H9 (cell line): ENCODE measurements at regions not wholly inside any gene's neighbourhood (a gene's known extent, or its start where the extent isn't known, plus 50 kb on each side); places are given as distances from the start of the nearest gene placed in this dataset.

ENCODE experiments used
- DNase-seq: peaks from one replicate; pipeline ENCODE4 v3.0.0-alpha.2; 2017
- H2AFZ ChIP-seq: one replicate; pipeline ENCODE4 v1.6.1; 2013; ENCODE audit warnings: mild to moderate bottlenecking, low read length, control low read depth, moderate library complexity
- H2AK5ac ChIP-seq: 2 replicates; pipeline ENCODE4 v1.6.1; 2013; ENCODE audit warnings: low read length, control low read depth, mixed read lengths; ENCODE audit not compliant: insufficient read length
- H2BK120ac ChIP-seq: one replicate; pipeline ENCODE4 v1.6.1; 2013; ENCODE audit warnings: low read depth, mild to moderate bottlenecking, low read length, control low read depth, inconsistent platforms; ENCODE audit not compliant: poor library complexity, severe bottlenecking
- H2BK12ac ChIP-seq: 2 replicates; pipeline ENCODE4 v1.6.1; 2013; ENCODE audit warnings: low read length, control low read depth, mixed read lengths, low read depth; ENCODE audit not compliant: insufficient read length
- H2BK15ac ChIP-seq: 2 replicates; pipeline ENCODE4 v1.6.1; 2013; ENCODE audit warnings: low read depth, low read length, control low read depth
- H2BK20ac ChIP-seq: one replicate; pipeline ENCODE4 v1.6.1; 2013; ENCODE audit warnings: low read depth, mild to moderate bottlenecking, low read length, control low read depth, inconsistent platforms; ENCODE audit not compliant: poor library complexity, severe bottlenecking
- H2BK5ac ChIP-seq: 2 replicates; pipeline ENCODE4 v1.6.1; 2013; ENCODE audit warnings: low read length, control low read depth, mixed read lengths; ENCODE audit not compliant: insufficient read length
- H3K14ac ChIP-seq: 2 replicates; pipeline ENCODE4 v1.6.1; 2013; ENCODE audit warnings: low read length, control low read depth; ENCODE audit not compliant: insufficient read depth
- H3K18ac ChIP-seq: 2 replicates; pipeline ENCODE4 v1.6.1; 2013; ENCODE audit warnings: low read depth, mild to moderate bottlenecking, mixed read lengths, low read length, control low read depth; ENCODE audit not compliant: insufficient read length
- H3K23ac ChIP-seq: 2 replicates; pipeline ENCODE4 v1.6.1; 2013; ENCODE audit warnings: low read length, control low read depth, mixed read lengths, low read depth; ENCODE audit not compliant: insufficient read length
- H3K23me2 ChIP-seq: 2 replicates; pipeline ENCODE4 v1.6.1; 2013; ENCODE audit warnings: low read depth, mild to moderate bottlenecking, mixed read lengths, low read length, control low read depth; ENCODE audit not compliant: insufficient read length, poor library complexity, severe bottlenecking
- H3K27ac ChIP-seq: 2 replicates; pipeline ENCODE4 v1.5.1; 2013; ENCODE audit warnings: low read length, control low read depth, mixed read lengths, low read depth; ENCODE audit not compliant: insufficient read length
- H3K27me3 ChIP-seq: 2 replicates; pipeline ENCODE4 v1.6.1; 2013; ENCODE audit warnings: low read length, control low read depth, inconsistent platforms; ENCODE audit not compliant: insufficient read depth
- H3K4ac ChIP-seq: 2 replicates; pipeline ENCODE4 v1.6.1; 2013; ENCODE audit warnings: low read depth, mild to moderate bottlenecking, control low read depth, inconsistent platforms, low read length, moderate library complexity
- H3K4me1 ChIP-seq: 2 replicates; pipeline ENCODE4 v1.6.1; 2013; ENCODE audit warnings: low read length, control low read depth, inconsistent platforms; ENCODE audit not compliant: insufficient read depth
- H3K4me2 ChIP-seq: 2 replicates; pipeline ENCODE4 v1.6.1; 2013; ENCODE audit warnings: low read length, control low read depth, mixed read lengths; ENCODE audit not compliant: insufficient read length, insufficient read depth
- H3K56ac ChIP-seq: 2 replicates; pipeline ENCODE4 v1.6.1; 2013; ENCODE audit warnings: low read depth, mild to moderate bottlenecking, mixed read lengths, low read length, control low read depth; ENCODE audit not compliant: insufficient read length
- H3K79me1 ChIP-seq: 2 replicates; pipeline ENCODE4 v1.6.1; 2013; ENCODE audit warnings: low read depth, mild to moderate bottlenecking, moderate library complexity, low read length, control low read depth, inconsistent platforms; ENCODE audit not compliant: insufficient read depth, poor library complexity, severe bottlenecking
- H3K79me2 ChIP-seq: 2 replicates; pipeline ENCODE4 v1.6.1; 2013; ENCODE audit warnings: low read length, control low read depth, inconsistent platforms; ENCODE audit not compliant: insufficient read depth
- H3K9ac ChIP-seq: 2 replicates; pipeline ENCODE4 v1.6.1; 2013; ENCODE audit warnings: low read length, control low read depth, mixed read lengths; ENCODE audit not compliant: insufficient read length; ENCODE audit errors: extremely low read depth
- H3K9me3 ChIP-seq: one replicate; pipeline ENCODE4 v1.6.1; 2013; ENCODE audit warnings: low read depth, low read length, inconsistent platforms; ENCODE audit not compliant: control insufficient read depth
- H3T11ph ChIP-seq: one replicate; pipeline ENCODE4 v1.6.1; 2013; ENCODE audit warnings: mild to moderate bottlenecking, low read length, control low read depth, inconsistent platforms
- H4K20me1 ChIP-seq: one replicate; pipeline ENCODE4 v1.6.1; 2013; ENCODE audit not compliant: control insufficient read depth, insufficient read length, insufficient read depth
- H4K5ac ChIP-seq: 2 replicates; pipeline ENCODE4 v1.6.1; 2013; ENCODE audit warnings: low read depth, mild to moderate bottlenecking, mixed read lengths, low read length, control low read depth; ENCODE audit not compliant: insufficient read length
- H4K8ac ChIP-seq: replicated peaks from 2 replicates; pipeline ENCODE4 v1.6.1; 2013; ENCODE audit warnings: low read length, control low read depth, mixed read lengths, low read depth; ENCODE audit not compliant: insufficient read length
- H4K91ac ChIP-seq: 2 replicates; pipeline ENCODE4 v1.6.1; 2013; ENCODE audit warnings: low read depth, mild to moderate bottlenecking, moderate library complexity, mixed read lengths, low read length, control low read depth; ENCODE audit not compliant: insufficient read length
- H3K27ac Mint-ChIP-seq, 3 experiments: 2 replicates in 2 of 3; 3 replicates in 1 of 3; pipeline ENCODE4 v1.8.0; 2020 to 2021; ENCODE audit warnings: mixed read lengths in 3 of 3, mild to moderate bottlenecking in 1 of 3, moderate library complexity in 1 of 3
- H3K27me3 Mint-ChIP-seq: 2 replicates; pipeline ENCODE4 v1.8.0; 2021; ENCODE audit warnings: low read depth, mild to moderate bottlenecking, moderate library complexity, mixed read lengths
- H3K36me3 Mint-ChIP-seq, 3 experiments: 2 replicates in 2 of 3; 3 replicates in 1 of 3; pipeline ENCODE4 v1.8.0; 2020 to 2021; ENCODE audit warnings: low read depth in 3 of 3, mixed read lengths in 3 of 3; ENCODE audit not compliant: insufficient read depth in 1 of 3
- H3K4me1 Mint-ChIP-seq, 2 experiments: 2 replicates each; pipeline ENCODE4 v1.8.0; 2020; ENCODE audit warnings: mixed read lengths in 2 of 2
- H3K4me3 Mint-ChIP-seq, 2 experiments: 2 replicates in 1 of 2; 3 replicates in 1 of 2; pipeline ENCODE4 v1.8.0; 2020 to 2021; ENCODE audit warnings: mild to moderate bottlenecking in 2 of 2, mixed read lengths in 2 of 2, moderate library complexity in 1 of 2
- H3K9me3 Mint-ChIP-seq, 2 experiments: 2 replicates in 1 of 2; 3 replicates in 1 of 2; pipeline ENCODE4 v1.8.0; 2020; ENCODE audit warnings: mild to moderate bottlenecking in 2 of 2, mixed read lengths in 2 of 2, moderate library complexity in 1 of 2
- WGBS: extraction: QIAGEN DNeasy Blood & Tissue Kit; methylation state at CpG from one replicate; pipeline ENCODE4 v1.1.7; 2013; ENCODE audit warnings: missing lambda C conversion rate, low lambda C conversion rate, mixed read lengths; ENCODE audit not compliant: insufficient read length; ENCODE audit errors: extremely low coverage; 5-methylcytosine and 5-hydroxymethylcytosine counted together
- TF ChIP-seq, protein P1 (sequence below): fragments of 200-600 bp; sonication (generic); conservative IDR thresholded peaks from 3 replicates; pipeline ENCODE4 v1.8.0; 2021; ENCODE audit warnings: antibody characterized with exemption, mild to moderate bottlenecking

DNA sequence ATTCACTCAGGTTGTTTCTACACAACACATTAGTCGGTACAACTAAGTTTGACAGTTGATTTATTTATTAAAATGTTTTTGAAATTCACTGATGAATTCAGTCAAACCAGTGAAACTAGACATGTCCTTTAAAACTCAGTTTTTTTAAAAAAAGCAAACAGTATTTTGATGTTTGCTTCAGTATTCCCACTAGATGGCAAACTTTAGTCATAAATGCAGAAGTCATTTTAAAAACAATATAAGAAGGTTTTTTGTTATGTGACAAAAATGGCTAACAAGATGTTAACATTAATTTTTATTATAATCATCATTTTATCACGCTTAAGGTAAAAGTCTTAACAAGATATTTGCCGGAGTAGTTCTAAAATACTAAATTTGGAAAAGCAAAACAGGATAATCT, 1337.8 kb upstream of the DIAPH2 start:
- H3K4me1 Mint-ChIP-seq, result peaks cover 7 to 8% of the 10 kb centered on the region in 2 experiments

More for the DNA sequence above, 1337.8 kb upstream of the DIAPH2 start:
- Mint-ChIP-seq H3K9me3 (no peaks in the 10 kb centered on the region), H3K27ac (no peak overlapping the region), H3K36me3 (no peaks in the 10 kb centered on the region), H3K4me3 (no peak overlapping the region), H3K27me3 (no peaks in the 10 kb centered on the region)
- Histone ChIP-seq H4K8ac (no peak overlapping the region), H3K23me2 (no peaks in the 10 kb centered on the region), H2BK15ac (no peak overlapping the region), H3K27me3 (no peaks in the 10 kb centered on the region), H3K79me2 (no peaks in the 10 kb centered on the region), H3K23ac (no peak overlapping the region), H2BK20ac (no peak overlapping the region), H2BK5ac (no peak overlapping the region), H2BK120ac (no peak overlapping the region), H2AFZ (no peak overlapping the region), H2AK5ac (no peak overlapping the region), H3K18ac (no peak overlapping the region), H3K27ac (no peak overlapping the region), H3K4me1 (no peaks in the 10 kb centered on the region), H4K91ac (no peak overlapping the region), H3K4me2 (no peak overlapping the region), H3K9me3 (no peaks in the 10 kb centered on the region), H2BK12ac (no peak overlapping the region), H3K14ac (no peak overlapping the region), H4K5ac (no peak overlapping the region), H3K4ac (no peak overlapping the region), H3T11ph (no peak overlapping the region), H3K56ac (no peak overlapping the region), H4K20me1 (no peaks in the 10 kb centered on the region), H3K9ac (no peak overlapping the region), H3K79me1 (no peaks in the 10 kb centered on the region)
- DNase-seq, result no peak
- WGBS, result no CpG with 5 or more reads among the region's 3 CpGs
- TF ChIP-seq, protein P1, sequence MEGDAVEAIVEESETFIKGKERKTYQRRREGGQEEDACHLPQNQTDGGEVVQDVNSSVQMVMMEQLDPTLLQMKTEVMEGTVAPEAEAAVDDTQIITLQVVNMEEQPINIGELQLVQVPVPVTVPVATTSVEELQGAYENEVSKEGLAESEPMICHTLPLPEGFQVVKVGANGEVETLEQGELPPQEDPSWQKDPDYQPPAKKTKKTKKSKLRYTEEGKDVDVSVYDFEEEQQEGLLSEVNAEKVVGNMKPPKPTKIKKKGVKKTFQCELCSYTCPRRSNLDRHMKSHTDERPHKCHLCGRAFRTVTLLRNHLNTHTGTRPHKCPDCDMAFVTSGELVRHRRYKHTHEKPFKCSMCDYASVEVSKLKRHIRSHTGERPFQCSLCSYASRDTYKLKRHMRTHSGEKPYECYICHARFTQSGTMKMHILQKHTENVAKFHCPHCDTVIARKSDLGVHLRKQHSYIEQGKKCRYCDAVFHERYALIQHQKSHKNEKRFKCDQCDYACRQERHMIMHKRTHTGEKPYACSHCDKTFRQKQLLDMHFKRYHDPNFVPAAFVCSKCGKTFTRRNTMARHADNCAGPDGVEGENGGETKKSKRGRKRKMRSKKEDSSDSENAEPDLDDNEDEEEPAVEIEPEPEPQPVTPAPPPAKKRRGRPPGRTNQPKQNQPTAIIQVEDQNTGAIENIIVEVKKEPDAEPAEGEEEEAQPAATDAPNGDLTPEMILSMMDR, result peak; percentile 68
